Parathyroid adenoma (tissue), 2 donors: ENCODE measurements at regions not wholly inside any gene's neighbourhood (a gene's known extent, or its start where the extent isn't known, plus 50 kb on each side); places are given as distances from the start of the nearest gene placed in this dataset.

Experiments
- H2AFZ ChIP-seq: fragments of 300-600 bp; sonication (generic); one replicate; pipeline ENCODE4 v1.7.0; 2017; ENCODE audit warnings: antibody characterized with exemption, mild to moderate bottlenecking
- H3K27ac ChIP-seq: fragments of 300-600 bp; sonication (generic); one replicate; pipeline ENCODE4 v1.7.0; 2017
- H3K27me3 ChIP-seq: fragments of 300-600 bp; sonication (generic); one replicate; pipeline ENCODE4 v1.7.0; 2017; ENCODE audit warnings: low read length; ENCODE audit not compliant: control insufficient read depth, insufficient read depth
- H3K36me3 ChIP-seq: fragments of 300-600 bp; sonication (generic); one replicate; pipeline ENCODE4 v1.7.0; 2017; ENCODE audit warnings: low read length; ENCODE audit not compliant: control insufficient read depth, insufficient read depth
- H3K4me1 ChIP-seq: fragments of 300-600 bp; sonication (generic); one replicate; pipeline ENCODE4 v1.7.0; 2017; ENCODE audit warnings: control low read depth
- H3K4me2 ChIP-seq: fragments of 300-600 bp; sonication (generic); one replicate; pipeline ENCODE4 v1.7.0; 2017; ENCODE audit warnings: low read length
- H3K4me3 ChIP-seq: fragments of 300-600 bp; sonication (generic); one replicate; pipeline ENCODE4 v1.7.0; 2017; ENCODE audit warnings: low read depth, low read length
- H3K79me2 ChIP-seq: fragments of 300-600 bp; sonication (generic); one replicate; pipeline ENCODE4 v1.7.0; 2017; ENCODE audit warnings: control low read depth
- H3K9ac ChIP-seq: fragments of 300-600 bp; sonication (generic); one replicate; pipeline ENCODE4 v1.7.0; 2017; ENCODE audit warnings: mild to moderate bottlenecking
- H3K9me3 ChIP-seq: fragments of 300-600 bp; sonication (generic); one replicate; pipeline ENCODE4 v1.7.0; 2017; ENCODE audit warnings: low read length; ENCODE audit not compliant: control insufficient read depth
- TF ChIP-seq, protein P1 (sequence below): fragments of 300-600 bp; sonication (generic); IDR thresholded peaks from one replicate; pipeline ENCODE4 v1.7.0; 2017; ENCODE audit warnings: antibody characterized with exemption, mild to moderate bottlenecking
- donor health status: primary hyperparathyroidism.

- Histone ChIP-seq H3K27me3 (no peaks in the 10 kb centered on the region), H3K4me3 (no peak overlapping the region), H2AFZ (no peak overlapping the region), H3K36me3 (no peaks in the 10 kb centered on the region), H3K4me1 (no peaks in the 10 kb centered on the region), H3K9me3 (no peaks in the 10 kb centered on the region), H3K79me2 (no peaks in the 10 kb centered on the region), H3K9ac (no peak overlapping the region), H3K4me2 (no peak overlapping the region), H3K27ac (no peak overlapping the region)
- TF ChIP-seq, protein P1, sequence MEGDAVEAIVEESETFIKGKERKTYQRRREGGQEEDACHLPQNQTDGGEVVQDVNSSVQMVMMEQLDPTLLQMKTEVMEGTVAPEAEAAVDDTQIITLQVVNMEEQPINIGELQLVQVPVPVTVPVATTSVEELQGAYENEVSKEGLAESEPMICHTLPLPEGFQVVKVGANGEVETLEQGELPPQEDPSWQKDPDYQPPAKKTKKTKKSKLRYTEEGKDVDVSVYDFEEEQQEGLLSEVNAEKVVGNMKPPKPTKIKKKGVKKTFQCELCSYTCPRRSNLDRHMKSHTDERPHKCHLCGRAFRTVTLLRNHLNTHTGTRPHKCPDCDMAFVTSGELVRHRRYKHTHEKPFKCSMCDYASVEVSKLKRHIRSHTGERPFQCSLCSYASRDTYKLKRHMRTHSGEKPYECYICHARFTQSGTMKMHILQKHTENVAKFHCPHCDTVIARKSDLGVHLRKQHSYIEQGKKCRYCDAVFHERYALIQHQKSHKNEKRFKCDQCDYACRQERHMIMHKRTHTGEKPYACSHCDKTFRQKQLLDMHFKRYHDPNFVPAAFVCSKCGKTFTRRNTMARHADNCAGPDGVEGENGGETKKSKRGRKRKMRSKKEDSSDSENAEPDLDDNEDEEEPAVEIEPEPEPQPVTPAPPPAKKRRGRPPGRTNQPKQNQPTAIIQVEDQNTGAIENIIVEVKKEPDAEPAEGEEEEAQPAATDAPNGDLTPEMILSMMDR = no peak
Observed at GRCh38 chr5:58354827-58355226, 105.1 kb downstream of the PLK2 start.

GRCh38 chr5:58353992-58354391 lies 105.9 kb downstream of the PLK2 start:
- Histone ChIP-seq H2AFZ (no peak overlapping the region), H3K27me3 (no peaks in the 10 kb centered on the region), H3K9ac (no peak overlapping the region), H3K4me1 (no peaks in the 10 kb centered on the region), H3K4me3 (no peak overlapping the region), H3K27ac (no peak overlapping the region), H3K36me3 (no peaks in the 10 kb centered on the region), H3K79me2 (no peaks in the 10 kb centered on the region), H3K9me3 (no peaks in the 10 kb centered on the region), H3K4me2 (no peak overlapping the region)
- TF ChIP-seq, protein P1 = no peak

DNA sequence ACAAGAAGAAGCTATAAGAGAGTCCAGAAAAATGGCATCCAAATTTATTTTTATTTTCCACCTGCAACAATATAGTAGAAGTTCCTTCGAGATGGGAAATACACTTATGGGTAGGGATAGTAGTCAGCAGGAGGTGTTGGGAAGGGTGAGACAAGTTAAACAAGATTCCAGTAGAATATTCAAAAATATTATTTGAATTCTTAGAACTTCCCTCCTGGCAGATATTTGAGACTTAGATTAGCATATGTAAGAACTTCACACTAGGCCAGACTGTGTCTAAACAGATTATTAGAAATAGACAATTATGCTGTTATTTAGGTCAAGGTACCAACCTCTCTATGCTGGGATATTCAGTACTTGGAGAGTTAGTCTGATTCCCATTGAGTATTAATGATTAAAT lies 108.7 kb downstream of the PLK2 start:
- TF ChIP-seq, protein P1 = no peak
- no peaks in the 10 kb centered on the region for H3K79me2 ChIP-seq
- no peak overlapping the region for H3K4me3 ChIP-seq

GRCh38 chr5:58348996-58349728 lies 110.7 kb downstream of the PLK2 start:
- no peak overlapping the region for H2AFZ ChIP-seq
- H3K36me3 ChIP-seq = no peaks in the 10 kb centered on the region
- no peak overlapping the region for H3K9ac ChIP-seq
- no peaks in the 10 kb centered on the region for H3K9me3 ChIP-seq
- H3K4me3 ChIP-seq = no peak overlapping the region
- no peaks in the 10 kb centered on the region for H3K27me3 ChIP-seq
- no peaks in the 10 kb centered on the region for H3K4me1 ChIP-seq
- H3K79me2 ChIP-seq = no peaks in the 10 kb centered on the region
- TF ChIP-seq, protein P1 = no peak
- H3K4me2 ChIP-seq = no peak overlapping the region
- H3K27ac ChIP-seq = no peak overlapping the region

More for the DNA sequence above, 108.7 kb downstream of the PLK2 start:
- Histone ChIP-seq H3K27me3 (no peaks in the 10 kb centered on the region), H2AFZ (no peak overlapping the region), H3K36me3 (no peaks in the 10 kb centered on the region), H3K27ac (no peak overlapping the region), H3K9me3 (no peaks in the 10 kb centered on the region), H3K4me2 (no peak overlapping the region), H3K4me1 (no peaks in the 10 kb centered on the region), H3K9ac (no peak overlapping the region)

GRCh38 chr5:58346041-58346440 lies 113.8 kb downstream of the PLK2 start:
- no peaks in the 10 kb centered on the region for H3K4me1 ChIP-seq
- H3K4me3 ChIP-seq = no peak overlapping the region
- H2AFZ ChIP-seq = no peak overlapping the region
- no peak overlapping the region for H3K27ac ChIP-seq
- no peak overlapping the region for H3K4me2 ChIP-seq
- no peaks in the 10 kb centered on the region for H3K27me3 ChIP-seq
- no peak overlapping the region for H3K9ac ChIP-seq
- TF ChIP-seq, protein P1 = no peak
- H3K79me2 ChIP-seq = no peaks in the 10 kb centered on the region
- H3K36me3 ChIP-seq = no peaks in the 10 kb centered on the region
- H3K9me3 ChIP-seq = no peaks in the 10 kb centered on the region
